Kasumi-1 (cell line): ENCODE measurements at regions not wholly inside any gene's neighbourhood (a gene's known extent, or its start where the extent isn't known, plus 50 kb on each side); places are given as distances from the start of the nearest gene placed in this dataset.
A peak's percentile ranks its signal among the peaks of the same experiment; 100 is the strongest.

Experiments
- DNase-seq, 2 experiments: peaks; one replicate each; lab custom pipeline; 2025; lab: John Stamatoyannopoulos, UW

DNA sequence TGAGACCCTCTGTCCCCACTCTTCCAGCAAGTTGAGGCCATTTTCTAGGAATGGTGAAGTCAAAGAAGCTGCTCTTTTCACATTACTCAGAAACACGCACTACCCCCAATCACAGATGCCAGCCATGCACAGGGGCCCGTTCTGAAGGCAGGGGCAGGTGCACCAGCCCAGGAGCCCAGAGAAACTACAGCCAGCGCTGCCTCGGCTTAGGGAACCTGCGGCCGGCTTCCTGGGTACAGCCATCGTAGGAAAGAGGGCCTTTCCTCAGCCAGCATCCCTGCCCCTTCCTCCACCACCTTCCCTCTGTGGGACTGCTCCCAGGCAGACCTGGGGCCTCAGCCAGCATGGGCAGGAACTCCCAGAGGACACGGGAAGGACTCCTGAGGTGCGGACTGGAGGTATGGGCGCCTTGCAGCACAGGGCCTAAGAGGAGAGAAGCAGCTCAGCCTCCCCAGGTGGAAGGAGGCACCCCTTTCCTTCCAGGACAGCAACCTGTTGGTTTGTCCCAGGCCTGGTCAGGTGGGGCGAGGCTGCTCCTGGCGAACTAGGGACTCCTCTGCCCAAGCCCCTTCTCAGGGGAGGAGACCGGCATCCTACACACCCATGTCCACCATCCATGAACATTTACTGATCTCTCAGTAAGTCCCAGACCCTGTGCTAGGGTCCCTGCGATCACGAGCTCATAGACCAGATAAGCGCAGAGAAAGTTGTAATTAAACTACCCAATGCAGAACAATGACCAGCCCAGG, 99.0 kb upstream of the ID2 start:
- DNase-seq, result no peak

DNA sequence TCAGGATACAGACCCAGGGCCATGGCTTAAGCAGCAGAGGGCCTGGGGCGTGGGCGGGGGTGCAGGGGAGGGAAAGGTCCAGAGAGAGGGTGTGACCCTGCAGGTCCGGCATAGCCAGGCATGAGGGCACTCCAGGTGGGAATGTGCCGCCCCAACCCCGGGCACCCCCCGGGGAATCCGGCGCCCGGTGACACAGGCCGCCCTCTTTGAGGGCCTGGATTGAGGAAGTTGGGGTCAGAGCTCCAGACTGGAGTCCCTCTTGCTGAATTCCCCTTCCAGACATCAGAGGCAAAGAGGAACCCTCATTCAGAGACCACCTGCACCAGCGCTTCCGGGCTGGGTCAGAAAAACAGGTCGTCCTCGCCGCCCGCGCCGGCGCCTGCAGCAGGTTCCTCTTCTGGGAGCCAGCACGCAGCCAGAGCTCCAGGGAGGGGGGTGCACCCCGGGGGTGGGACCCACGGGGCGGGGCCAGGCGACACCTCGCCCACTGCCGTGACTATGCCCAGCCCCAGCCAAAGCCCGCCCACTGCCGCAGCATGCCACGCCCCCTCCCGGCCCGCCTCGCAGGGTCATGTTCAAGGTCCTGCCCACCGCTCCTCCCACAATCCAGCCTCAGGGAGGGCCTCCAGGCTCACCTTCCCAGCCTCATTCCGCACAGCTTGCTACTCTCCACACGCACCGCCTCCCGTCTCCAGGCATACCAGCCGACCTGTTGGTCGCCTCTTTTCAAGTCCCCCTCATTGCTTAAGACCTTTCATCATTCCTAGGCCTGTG, 98.3 kb upstream of the ID2 start:
- peak; percentile 97 to 99 for DNase-seq

DNA sequence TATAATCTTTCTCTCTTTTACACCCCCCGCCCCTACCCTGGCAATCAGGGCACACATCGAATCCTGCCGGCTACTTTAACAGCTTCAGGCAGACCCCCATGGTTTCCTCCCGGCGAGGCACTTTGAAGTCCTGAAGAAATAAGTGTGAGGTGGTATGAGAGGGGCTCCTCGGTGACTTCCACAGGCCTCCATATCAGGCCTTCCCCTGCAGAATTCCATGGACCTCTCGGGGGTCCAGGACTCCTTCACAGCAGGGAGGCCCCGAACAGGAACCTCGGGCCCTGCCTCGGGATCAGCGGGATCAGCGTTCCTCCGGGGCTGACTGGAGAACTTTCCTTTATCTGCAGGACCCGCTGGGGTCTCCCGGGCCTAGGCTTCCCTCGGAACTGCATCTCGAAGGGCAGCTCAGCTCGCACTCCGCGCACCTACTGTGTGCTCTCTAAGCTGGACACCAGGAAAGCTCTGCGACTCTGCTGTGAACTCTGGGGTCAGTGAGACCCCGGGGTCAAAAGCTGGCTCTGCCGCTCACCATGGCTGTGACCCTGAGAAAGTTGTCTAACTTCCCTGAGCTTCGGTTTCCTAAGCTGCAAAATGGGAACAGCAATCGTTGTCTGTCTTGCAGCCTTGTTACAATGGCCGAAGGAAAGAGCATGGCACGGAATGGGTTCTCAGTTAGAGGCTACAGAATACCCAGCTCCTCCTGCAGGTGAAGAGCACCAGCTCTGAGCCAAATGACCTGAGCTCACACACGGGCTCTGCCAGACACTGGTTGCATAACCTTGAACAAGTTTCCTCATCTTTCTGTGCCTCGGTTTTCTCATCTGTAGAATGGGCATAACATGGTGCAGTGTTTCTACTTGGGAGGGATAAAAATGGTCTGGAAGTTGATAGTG, 97.4 kb upstream of the ID2 start:
- DNase-seq, result no peak

DNA sequence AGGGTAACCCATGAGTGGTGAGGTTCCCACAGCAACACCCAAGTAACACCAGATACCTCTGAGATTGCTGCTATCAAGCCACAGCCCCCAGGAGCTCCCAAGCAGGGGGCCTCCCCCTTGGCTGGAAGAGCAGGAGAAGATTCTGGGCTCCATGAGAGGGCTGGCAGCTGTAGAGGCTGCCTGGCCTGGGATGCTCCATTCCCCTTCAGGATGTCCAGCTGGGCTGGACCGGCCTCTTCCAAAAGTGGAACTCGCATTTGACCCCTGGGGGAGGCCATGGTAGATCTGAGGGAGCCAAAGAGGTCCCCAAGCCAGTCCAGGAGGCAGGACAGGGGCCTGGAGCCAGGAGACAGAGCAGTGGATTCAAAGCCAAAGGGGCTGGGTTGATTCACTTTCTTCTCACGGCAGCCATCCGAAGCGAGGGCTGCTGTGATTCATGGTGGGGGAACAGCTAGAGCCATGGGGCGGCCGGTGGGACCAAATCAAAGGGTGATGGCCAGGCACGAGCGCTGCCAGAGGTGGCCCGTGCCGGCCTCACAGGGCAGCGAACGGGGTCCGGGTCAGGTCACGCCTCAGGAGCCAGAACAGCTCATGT, 95.3 kb upstream of the ID2 start:
- DNase-seq, result no peak

DNA sequence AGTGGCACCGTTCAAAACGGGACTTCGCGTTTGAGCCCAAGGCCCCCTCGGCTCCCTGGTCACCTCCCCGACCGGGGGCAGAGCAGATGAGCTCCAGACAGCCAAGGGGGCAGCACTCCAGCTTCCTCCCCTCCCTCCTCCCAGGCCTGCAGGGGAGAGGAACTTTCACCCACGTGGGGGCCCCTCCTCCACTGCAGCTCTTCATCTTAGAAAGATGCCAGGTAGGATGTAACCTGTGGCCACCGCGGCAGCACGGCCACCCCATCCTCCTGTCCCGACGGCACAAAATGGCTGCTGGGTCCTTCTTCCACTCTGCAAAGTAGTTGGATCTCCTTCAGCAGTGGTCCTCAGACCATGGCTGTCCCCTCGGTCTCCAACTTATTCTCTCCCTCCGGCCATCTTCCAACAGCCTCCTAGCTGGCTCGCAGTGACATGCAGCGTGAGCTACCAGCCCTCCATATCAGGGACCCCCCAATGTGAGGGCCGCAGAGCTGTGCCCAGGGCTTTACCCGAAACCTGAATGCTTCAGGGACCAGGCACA, 94.5 kb upstream of the ID2 start:
- no peak for DNase-seq

DNA sequence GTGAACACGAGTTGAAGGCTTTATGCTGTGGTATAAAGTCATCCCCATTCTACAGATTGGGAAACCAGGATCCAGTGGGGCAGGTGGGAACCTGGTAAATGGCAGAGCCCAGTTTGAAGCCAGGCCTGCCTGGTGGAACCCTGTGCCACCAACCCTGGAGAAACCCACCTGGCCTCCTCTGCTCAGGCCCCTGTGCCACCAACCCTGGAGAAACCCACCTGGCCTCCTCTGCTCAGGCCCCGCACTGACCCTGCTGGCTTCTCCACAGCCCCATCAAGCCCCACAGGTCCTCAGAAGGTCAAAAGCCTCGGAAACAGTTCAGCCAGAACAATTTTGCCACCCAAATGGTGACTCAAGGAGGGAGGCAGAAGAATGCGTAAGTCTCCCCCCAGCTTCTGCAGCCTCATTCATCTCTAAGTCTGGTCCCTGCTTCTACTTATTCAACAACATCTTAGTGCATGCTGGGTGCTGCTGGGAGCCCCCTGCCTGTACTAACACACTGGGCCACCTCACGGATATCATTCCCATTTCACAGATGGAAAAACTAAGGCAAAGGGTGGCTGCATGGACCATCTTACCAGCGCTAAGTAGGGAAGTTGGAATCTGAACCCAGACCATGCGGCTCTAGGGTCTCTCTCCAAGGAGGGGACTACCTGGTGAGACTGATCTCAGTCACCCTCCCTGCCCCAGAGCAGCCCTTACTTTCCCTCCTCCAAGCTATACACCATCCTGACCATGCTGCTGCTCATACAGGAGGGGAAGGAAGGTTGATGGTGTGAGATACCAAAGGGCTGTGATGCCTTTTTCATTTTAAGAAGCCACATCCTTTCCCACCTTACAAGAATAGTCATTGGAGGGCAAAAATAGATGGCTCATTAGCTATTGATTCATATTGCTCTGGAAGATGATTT, 93.7 kb upstream of the ID2 start:
- DNase-seq, result no peak

DNA sequence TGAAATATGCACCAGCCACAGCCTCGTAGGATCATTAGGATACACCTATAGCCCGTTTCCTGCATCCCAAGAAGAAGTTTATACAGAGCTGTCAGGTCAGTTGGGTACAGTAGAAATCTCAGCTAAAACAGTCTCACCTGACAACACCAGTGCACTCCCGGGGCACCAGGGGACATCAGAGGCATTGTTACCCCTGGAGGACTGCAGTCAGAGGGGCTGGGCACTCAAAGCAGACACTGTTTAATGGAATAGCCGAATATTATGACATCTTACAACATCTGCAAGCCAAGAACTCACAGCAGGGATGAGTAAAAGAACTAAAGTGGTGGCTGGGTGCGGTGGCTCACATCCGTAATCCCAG, 93.0 kb upstream of the ID2 start:
- no peak for DNase-seq

DNA sequence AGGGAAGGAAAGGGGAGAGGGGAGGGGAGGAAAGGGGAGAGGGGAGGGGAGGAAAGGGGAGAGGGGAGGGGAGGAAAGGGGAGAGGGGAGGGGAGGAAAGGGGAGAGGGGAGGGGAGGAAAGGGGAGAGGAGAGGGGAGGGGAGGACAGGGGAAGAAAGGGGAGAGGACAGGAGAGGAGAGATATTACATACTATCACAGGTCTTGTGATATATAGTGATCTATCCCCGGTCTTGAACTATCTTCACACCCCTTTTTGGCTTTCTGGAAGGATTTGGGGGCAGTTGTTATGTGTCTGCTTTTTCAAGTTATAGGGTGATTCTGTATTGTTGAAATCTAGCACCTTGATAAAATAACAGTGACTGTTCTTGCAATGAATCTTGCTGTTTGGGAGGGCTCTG, 92.1 kb upstream of the ID2 start:
- no peak for DNase-seq

DNA sequence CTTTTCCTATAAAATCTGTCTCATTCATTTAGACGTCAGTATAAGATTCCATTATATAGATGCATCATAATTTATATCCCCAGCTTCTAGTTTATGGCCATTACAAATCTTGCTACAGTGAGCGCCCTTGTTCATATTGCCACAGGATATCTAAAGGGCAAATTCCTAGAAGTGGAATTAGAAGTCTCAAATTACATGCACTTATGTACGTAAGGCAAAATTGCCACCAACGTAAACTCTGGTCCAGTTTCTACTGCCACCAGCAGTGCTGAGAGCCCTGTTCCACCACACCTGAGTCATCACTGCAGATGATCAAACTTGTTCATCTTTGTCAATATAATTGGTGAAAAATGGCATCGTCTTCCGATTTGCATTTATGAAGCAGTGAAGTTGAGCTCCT, 90.9 kb upstream of the ID2 start:
- no peak for DNase-seq

DNA sequence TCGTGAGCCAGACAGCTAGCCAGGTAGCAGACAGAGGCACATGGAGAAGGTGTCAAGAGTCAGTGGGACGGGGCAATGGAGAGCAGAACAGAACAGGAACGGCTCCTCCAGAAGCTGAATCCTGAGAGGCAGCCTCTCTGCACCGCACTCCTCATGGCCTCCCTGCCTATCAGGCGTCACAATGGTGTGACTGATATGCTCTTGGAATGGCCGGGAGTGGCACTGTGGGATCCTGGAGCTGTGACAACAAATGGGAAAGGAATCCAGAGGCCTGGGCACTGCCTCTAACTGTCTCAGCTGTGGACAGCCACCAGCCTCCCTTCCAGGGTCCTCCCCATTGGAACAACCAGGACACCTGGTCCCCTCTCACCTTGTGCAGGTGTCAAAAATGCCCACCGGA, 89.1 kb upstream of the ID2 start:
- DNase-seq, result no peak

DNA sequence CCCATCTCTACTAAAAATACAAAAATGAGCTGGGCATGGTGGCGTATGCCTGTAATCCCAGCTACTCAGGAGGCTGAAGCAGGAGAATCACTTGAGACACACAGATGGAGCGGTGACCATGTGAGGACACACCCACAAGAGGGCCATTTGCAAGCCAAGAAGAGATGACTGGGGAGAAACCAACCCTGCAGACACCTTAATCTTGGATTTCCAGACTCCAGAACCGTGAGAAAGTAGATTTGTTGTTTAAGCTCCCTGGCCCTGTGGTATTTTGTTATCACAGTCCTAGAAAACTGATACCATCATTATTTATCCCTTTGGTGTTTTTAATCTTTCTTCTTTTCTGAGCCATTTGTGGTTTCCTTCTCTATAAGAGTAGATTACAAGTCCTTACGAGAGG, 88.6 kb upstream of the ID2 start:
- no peak for DNase-seq

DNA sequence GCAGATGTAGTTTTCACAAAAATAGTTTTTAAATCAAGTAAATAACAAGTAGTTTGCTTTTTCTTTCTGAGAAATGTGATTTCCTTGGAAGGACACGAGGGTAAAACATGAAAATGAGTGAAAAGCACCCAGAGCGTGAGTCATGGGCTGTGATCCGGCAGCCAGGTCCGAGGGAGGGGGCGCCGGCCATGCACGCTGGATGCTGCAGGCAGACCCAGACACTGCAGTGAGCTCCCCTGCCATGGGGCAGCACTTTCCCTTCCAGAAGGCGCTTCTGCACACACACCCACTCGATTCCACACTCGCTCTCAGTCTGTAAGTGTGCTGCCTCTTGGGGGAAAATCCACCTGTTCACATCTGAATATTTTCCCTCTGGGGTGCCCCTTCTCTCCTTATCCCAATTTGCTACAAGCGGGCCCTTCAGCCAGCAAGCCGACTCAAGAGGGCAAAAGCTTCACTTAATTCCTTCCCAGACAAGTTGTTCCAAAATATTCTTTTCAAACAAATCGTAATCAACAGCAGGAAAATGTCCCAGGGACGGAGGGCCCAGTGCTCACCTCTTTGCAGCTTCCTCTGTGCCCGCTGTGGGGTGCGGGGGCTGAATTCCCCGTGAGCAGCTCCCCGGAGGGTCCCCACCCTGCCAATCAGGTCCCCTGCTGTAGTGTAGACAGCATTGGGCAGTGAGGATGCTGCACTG, 87.0 kb upstream of the ID2 start:
- no peak for DNase-seq

DNA sequence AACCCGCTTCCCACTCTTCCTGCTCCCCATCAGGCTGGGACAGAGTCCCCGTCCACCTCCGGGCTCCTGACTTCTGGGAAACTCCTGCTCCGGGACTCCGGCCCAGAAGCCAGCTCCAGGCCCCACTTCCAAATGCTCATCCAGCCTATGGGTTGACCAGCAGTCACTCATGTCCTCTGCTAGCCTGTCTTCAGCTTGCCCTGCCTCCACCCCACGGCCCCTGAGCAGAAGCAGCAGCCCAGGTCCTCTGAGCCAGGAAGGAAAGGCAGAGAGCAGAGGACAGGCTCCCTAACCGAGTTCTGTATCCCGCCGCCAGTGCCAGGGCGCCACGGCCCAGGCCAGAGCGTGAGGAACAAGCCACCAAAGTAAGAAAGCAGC, 86.4 kb upstream of the ID2 start:
- DNase-seq, result no peak

DNA sequence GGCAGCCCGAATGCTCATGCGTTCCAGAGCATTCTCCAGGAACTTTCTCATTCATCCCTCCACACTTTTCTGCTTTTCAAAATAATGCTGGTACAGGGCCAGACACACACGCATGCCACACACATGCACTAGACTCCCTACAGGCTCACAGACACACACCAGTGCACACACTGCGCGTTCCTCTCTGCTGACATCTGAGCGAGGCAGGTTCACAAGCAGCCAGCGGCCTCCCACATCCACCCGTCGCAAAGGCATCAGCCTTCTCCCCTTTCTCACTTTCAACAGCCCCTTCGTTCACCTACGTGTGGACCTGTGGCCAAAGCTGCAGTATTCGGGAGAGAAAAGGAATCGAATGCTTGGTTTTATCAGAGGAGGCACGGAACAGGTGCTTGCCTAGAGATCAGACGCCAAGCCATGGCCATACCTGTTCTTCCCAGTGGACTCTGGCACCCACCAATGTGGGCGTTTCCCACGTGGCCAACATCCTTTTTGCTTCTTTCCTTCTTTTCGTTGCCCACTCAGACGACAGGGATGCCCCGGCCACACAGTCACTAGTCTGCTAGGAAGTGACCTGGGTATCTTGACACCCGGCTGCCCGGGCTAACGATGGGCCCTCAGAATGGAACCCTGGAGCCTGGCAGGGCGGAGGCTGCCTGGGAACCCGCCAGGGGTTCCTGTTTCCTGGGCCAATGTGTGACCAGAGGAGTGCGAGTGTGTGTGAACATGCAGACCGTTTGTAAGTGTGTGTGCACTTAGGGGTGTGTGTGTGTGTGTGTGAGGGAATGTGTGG, 85.8 kb upstream of the ID2 start:
- no peak for DNase-seq

DNA sequence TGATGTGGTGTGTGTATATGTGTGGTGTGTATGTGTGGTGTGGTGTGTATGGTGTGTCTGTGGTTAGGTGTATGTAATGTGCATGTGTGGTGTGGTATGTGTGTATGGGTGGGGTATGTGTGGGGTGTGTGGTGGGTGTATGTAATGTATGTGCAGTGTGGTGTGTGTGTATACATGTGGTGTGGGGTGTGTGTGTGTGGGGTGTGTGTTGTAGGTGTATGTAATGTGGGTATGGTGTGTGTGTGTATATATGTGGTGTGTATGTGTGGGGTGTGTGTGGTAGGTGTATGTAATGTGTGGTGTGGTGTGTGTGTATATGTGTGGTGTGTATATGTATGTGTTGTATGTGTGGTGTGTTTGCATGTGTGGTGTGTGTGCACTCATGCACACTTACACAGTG, 84.8 kb upstream of the ID2 start:
- no peak for DNase-seq

DNA sequence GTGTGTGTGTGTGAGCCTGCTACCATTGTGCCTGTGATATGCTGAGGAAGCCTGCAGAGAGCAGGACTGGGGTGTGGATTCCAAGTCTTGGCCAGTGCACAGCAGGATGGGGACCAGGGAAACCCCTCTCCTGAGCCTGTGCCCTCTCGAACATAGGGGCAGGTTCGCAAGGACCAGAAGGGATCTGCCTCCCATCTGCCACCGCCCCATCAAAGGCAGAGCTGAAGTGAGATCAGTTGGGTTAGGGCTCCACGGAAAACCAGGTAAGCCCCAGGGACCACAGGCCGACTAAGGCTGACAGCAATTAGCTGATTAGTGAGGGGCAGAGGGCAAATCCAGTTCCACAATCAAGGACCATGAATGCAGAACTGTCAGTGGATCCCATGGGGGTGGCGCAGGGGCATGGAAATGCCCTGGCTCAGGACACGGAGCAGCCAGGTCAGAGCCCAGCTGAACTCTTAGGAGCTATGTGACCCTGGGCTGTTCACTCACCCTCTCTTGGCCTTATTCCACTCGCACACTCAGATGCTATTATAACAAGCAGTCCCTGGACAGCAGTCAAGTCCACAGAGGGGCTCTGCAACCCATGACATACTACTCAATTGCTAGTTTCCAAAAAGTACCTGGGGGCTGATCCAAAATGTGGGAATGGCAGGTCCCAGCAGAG, 84.2 kb upstream of the ID2 start:
- no peak for DNase-seq

DNA sequence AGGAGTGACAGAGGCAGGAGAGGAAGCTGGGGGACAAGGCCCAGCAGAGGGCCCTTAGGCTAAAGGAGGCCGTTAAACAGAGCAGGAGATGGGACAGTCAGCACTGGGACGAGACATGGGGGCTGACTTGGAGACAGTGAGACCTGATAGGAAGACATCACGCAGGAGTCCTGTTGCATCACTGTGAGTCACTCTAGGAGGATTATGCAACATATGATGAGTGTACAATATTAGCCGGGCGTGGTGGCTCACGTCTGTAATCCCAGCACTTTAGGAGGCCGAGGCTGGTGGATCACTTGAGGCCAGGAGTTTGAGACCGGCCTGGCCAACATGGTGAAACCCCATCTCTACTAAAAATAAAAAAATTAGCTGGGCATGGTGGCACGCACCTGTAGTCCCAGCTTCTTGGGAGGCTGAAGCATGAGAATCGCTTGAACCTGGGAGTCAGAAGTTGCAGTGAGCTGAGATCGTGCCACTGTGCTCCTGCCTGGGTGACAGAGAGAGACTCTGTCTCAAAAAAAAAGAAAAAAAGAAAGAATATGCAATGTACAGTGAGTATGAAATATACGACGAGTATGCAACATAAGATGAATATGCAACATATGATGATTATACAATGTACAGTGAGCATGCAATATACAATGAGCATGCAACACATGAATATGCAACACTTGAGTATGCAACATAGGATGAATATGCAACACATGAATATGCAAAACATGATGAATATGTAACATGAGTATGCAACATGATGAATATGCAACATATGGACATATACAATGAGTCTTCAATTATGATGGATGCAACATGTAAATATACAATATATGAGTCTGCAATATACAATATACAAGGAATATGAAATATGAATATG, 83.3 kb upstream of the ID2 start:
- DNase-seq, result peak; percentile 50 to 55
